Panc1 (cell line): ENCODE measurements at regions not wholly inside any gene's neighbourhood (a gene's known extent, or its start where the extent isn't known, plus 50 kb on each side); places are given as distances from the start of the nearest gene placed in this dataset.

Experiments used
- CTCF ChIP-seq: fragments of 450-650 bp; IDR thresholded peaks from 2 replicates; pipeline ENCODE4 v1.5.1; 2017; ENCODE audit warnings: mild to moderate bottlenecking
- TCF7L2 ChIP-seq: IDR thresholded peaks from 2 replicates; pipeline ENCODE4 v1.6.1; 2011; ENCODE audit warnings: mild to moderate bottlenecking, low read depth, low read length, inconsistent platforms

DNA sequence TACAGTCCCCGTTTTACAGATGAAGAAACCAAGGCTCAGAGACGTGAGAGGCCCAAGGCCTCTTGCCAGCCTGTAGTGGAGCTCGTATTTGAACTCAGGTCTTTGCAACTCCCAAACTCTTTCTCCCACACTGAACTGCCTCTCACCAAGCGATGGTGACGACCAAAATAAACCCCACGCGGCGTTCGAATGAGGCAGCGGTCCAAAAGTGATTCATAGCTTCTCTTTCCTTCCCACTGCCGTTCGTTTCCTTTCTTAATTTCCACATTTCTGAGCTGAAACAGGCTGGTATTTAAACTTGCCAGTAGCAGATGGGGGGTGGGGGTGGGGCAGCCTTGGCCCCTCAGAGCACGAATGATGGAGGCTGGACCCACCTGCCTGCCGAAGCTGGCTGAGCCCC lies 252.9 kb upstream of the KCNG1 start:
- no peak for TF ChIP-seq CTCF
- TF ChIP-seq TCF7L2 = no peak
